ENCODE measurements at regions not wholly inside any gene's neighbourhood (a gene's known extent, or its start where the extent isn't known, plus 50 kb on each side); places are given as distances from the start of the nearest gene placed in this dataset.
A peak's percentile ranks its signal among the peaks of the same experiment; 100 is the strongest.

DNA sequence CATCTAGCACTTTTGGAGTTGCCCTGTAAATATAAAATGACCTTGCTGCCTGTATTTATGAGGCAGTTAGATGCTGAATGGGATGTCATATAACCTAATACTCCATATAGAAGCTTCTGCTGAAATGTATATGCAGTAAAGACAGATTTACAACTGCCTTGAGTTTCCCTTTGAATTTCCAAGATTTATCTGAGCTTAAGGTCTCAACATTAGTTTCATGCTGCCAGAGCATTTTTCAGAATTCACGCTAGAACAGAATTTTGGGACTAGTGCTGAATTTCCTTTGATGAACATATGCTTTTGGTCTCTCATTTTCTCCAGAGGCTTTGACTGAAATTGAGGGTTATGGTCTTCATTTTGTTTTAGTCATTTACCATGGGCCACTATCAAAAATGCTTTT is 254.7 kb upstream of the FANCL start:
- no peak overlapping the region for H2BK120ac ChIP-seq (replicated peaks; ENCODE audit: low read depth, low read length)
- H4K8ac ChIP-seq (ENCODE audit: extremely low read depth, insufficient read depth, low read length) = no peak overlapping the region
- FAIRE-seq (no peak), DNase-seq (ENCODE audit: low read depth in 1 of 2, low spot score in 2 of 2) (no peak)
- no peaks in the 10 kb centered on the region for H3K23me2 ChIP-seq (ENCODE audit: low read depth, low read length)
- H4K91ac ChIP-seq (replicated peaks; ENCODE audit: insufficient read length, low read length) = no peak overlapping the region
- no peak overlapping the region for H2BK15ac ChIP-seq (ENCODE audit: low read length)
- peaks cover 0 to 12% (median 11%) of the 10 kb centered on the region in 4 experiments; a peak in 4 of 7 replicates for H3K4me1 ChIP-seq (replicated peaks in 1 of 4; ENCODE audit: control insufficient read depth in 3 of 4, insufficient read depth in 4 of 4, low read length in 3 of 4)
- no peaks in the 10 kb centered on the region for H3K79me2 ChIP-seq (ENCODE audit: control insufficient read depth in 1 of 2, insufficient read depth in 2 of 2, low read length in 2 of 2)
- no peak overlapping the region for H3K14ac ChIP-seq (ENCODE audit: insufficient read length)
- H4K20me1 ChIP-seq (replicated peaks in 1 of 2; ENCODE audit: control insufficient read depth in 1 of 2, insufficient read depth in 2 of 2, low read length in 2 of 2) = no peaks in the 10 kb centered on the region
- H2AFZ ChIP-seq (ENCODE audit: low read length) = no peak overlapping the region
- H4K5ac ChIP-seq (ENCODE audit: insufficient read length, low read depth, low read length) = peak overlapping the region; percentile 35
- no peaks in the 10 kb centered on the region for H3K36me3 ChIP-seq (ENCODE audit: control insufficient read depth in 2 of 4, insufficient read depth in 4 of 4, low read length in 3 of 4)
- H3K56ac ChIP-seq (replicated peaks; ENCODE audit: insufficient read length, low read depth, low read length) = no peak overlapping the region
- H2AK5ac ChIP-seq (ENCODE audit: low read depth, low read length) = no peak overlapping the region
- no peaks in the 10 kb centered on the region for H3K27me3 ChIP-seq (replicated peaks in 1 of 4; ENCODE audit: control insufficient read depth in 3 of 4, extremely low read depth in 1 of 4, insufficient read depth in 3 of 4, low read length in 3 of 4)
- no peak overlapping the region for H2BK5ac ChIP-seq (ENCODE audit: low read depth, low read length)
- ChIA-PET CTCF (ENCODE audit: partially characterized antibody) (interaction anchor here (0.9 to 1.3 kb wide), 3 partner anchors 45 to 775 kb away, joined by 3 to 5 read pairs (median 3); no protein-coding TSS in a partner anchor), POLR2A (ENCODE audit: partially characterized antibody) (interaction anchor here (0.8 kb wide), 1 partner anchor 12 kb away, joined by 3 read pairs; no protein-coding TSS in a partner anchor)
- no peak overlapping the region for H3K4me3 ChIP-seq (ENCODE audit: extremely low read depth in 1 of 4, insufficient read depth in 2 of 4, low read depth in 3 of 4, low read length in 4 of 4)
- no peak overlapping the region for H2BK20ac ChIP-seq (ENCODE audit: low read length)
- H2BK12ac ChIP-seq (ENCODE audit: low read depth, low read length) = no peak overlapping the region
- no peak overlapping the region for H3K9ac ChIP-seq (replicated peaks in 1 of 4; ENCODE audit: extremely low read depth in 1 of 4, low read depth in 3 of 4, low read length in 3 of 4)
- no peak overlapping the region for H3K27ac ChIP-seq (ENCODE audit: low read depth, low read length)
- H3K4ac ChIP-seq (replicated peaks; ENCODE audit: insufficient read length, low read depth, low read length) = no peak overlapping the region
- no peaks in the 10 kb centered on the region for H3K79me1 ChIP-seq (ENCODE audit: low read depth, low read length)
- no peak overlapping the region for H3K23ac ChIP-seq (ENCODE audit: insufficient read length)
- no peak overlapping the region for H3K4me2 ChIP-seq (ENCODE audit: insufficient read depth in 1 of 2, low read depth in 2 of 2, low read length in 2 of 2)
- H3K9me3 ChIP-seq (ENCODE audit: insufficient read depth in 2 of 2, low read depth in 1 of 2, low read length in 1 of 2) = no peaks in the 10 kb centered on the region
- H3K18ac ChIP-seq (ENCODE audit: extremely low read depth, low read length) = no peak overlapping the region
- WGBS, 2 experiments (ENCODE audit: extremely low coverage in 1 of 2, insufficient coverage in 1 of 2, insufficient read length in 1 of 2, insufficient replicate concordance in 2 of 2, low coverage in 1 of 2, low lambda C conversion rate in 2 of 2, missing lambda C conversion rate in 1 of 2) = 92% methylated on average over 1 of the region's 1 CpG; no CpG with 5 or more reads in 1 of the 2 experiments
- TF ChIP-seq, protein P1, sequence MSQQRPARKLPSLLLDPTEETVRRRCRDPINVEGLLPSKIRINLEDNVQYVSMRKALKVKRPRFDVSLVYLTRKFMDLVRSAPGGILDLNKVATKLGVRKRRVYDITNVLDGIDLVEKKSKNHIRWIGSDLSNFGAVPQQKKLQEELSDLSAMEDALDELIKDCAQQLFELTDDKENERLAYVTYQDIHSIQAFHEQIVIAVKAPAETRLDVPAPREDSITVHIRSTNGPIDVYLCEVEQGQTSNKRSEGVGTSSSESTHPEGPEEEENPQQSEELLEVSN (IDR thresholded peaks at IDR 0.05) = no peak
- TF ChIP-seq, protein P2, sequence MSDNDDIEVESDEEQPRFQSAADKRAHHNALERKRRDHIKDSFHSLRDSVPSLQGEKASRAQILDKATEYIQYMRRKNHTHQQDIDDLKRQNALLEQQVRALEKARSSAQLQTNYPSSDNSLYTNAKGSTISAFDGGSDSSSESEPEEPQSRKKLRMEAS (IDR thresholded peaks at IDR 0.05) = no peak
- TF ChIP-seq, protein P3, sequence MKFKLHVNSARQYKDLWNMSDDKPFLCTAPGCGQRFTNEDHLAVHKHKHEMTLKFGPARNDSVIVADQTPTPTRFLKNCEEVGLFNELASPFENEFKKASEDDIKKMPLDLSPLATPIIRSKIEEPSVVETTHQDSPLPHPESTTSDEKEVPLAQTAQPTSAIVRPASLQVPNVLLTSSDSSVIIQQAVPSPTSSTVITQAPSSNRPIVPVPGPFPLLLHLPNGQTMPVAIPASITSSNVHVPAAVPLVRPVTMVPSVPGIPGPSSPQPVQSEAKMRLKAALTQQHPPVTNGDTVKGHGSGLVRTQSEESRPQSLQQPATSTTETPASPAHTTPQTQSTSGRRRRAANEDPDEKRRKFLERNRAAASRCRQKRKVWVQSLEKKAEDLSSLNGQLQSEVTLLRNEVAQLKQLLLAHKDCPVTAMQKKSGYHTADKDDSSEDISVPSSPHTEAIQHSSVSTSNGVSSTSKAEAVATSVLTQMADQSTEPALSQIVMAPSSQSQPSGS (IDR thresholded peaks at IDR 0.05; ENCODE audit: low read length) = no peak
- TF ChIP-seq JUN (IDR thresholded peaks at IDR 0.05; ENCODE audit: low read depth, low read length) (no peak), BACH1 (IDR thresholded peaks at IDR 0.05; ENCODE audit: low read length) (no peak), EP300 (IDR thresholded peaks at IDR 0.05; ENCODE audit: borderline replicate concordance in 1 of 2, low read depth in 2 of 2, low read length in 2 of 2) (no peak), KDM1A (IDR thresholded peaks at IDR 0.05; ENCODE audit: borderline replicate concordance, low read length) (no peak), SAP30 (IDR thresholded peaks at IDR 0.05; ENCODE audit: insufficient read depth, insufficient replicate concordance, low read length) (no peak), KDM5A (IDR thresholded peaks at IDR 0.05; ENCODE audit: low read length) (no peak), EZH2 (IDR thresholded peaks at IDR 0.05; ENCODE audit: low read depth, low read length, severe bottlenecking) (no peak), TCF12 (IDR thresholded peaks at IDR 0.05; ENCODE audit: low read depth, low read length) (no peak)
